ENCODE measurements at regions not wholly inside any gene's neighbourhood (a gene's known extent, or its start where the extent isn't known, plus 50 kb on each side); places are given as distances from the start of the nearest gene placed in this dataset.

- no peak for DNase-seq (ENCODE audit: low read depth)
- H3K4me3 ChIP-seq (ENCODE audit: low read depth, low read length) = no peak overlapping the region
- TF ChIP-seq, protein P1, sequence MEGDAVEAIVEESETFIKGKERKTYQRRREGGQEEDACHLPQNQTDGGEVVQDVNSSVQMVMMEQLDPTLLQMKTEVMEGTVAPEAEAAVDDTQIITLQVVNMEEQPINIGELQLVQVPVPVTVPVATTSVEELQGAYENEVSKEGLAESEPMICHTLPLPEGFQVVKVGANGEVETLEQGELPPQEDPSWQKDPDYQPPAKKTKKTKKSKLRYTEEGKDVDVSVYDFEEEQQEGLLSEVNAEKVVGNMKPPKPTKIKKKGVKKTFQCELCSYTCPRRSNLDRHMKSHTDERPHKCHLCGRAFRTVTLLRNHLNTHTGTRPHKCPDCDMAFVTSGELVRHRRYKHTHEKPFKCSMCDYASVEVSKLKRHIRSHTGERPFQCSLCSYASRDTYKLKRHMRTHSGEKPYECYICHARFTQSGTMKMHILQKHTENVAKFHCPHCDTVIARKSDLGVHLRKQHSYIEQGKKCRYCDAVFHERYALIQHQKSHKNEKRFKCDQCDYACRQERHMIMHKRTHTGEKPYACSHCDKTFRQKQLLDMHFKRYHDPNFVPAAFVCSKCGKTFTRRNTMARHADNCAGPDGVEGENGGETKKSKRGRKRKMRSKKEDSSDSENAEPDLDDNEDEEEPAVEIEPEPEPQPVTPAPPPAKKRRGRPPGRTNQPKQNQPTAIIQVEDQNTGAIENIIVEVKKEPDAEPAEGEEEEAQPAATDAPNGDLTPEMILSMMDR (IDR thresholded peaks at IDR 0.05; ENCODE audit: low read depth, low read length, missing control alignments) = no peak
These were observed 430.2 kb downstream of the FRK start for GRCh38 chr6:115630424-115631024.

DNA sequence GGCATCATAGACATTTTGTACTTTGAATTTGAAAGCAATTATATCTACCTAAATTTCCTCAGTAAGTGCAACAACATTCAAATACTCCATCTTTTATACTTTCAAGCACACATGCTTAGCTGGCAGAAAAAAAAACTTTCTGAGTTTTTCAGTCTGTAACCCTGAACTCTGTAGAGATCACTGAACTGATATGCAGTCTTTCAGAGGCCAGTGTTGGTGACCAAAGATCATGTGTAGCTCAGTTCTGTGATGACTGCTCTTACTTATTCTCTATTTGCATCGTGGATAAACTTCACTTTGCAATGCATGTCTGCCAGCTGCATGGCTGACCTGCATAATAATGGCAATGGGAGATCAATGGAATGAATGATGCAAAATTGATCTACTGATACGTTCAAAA, 431.3 kb downstream of the FRK start:
- TF ChIP-seq, protein P1 (IDR thresholded peaks at IDR 0.05; ENCODE audit: low read depth, low read length, missing control alignments) = no peak
- DNase-seq (ENCODE audit: low read depth) = no peak
- no peak overlapping the region for H3K4me3 ChIP-seq (ENCODE audit: low read depth, low read length)

DNA sequence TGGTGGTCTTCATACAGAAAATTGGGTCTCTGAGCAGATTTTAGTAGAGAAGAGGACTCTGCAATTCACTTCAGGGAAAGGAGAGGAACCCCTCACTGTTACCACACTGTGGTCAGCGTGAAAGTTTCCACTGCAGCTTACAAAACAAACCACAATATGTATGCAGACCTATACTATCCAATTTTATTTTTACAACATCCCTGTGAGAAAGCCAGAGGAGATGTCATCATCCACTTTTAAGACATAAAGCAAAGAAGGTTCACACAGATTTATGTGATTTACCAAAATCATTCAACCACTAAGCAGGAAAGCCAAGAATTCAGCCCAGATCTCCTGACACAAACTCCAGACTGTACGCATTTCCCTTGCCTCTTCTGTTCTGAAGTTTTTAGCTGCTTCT, 442.4 kb downstream of the FRK start:
- TF ChIP-seq, protein P1 (IDR thresholded peaks at IDR 0.05; ENCODE audit: low read depth, low read length, missing control alignments) = no peak
- no peak for DNase-seq (ENCODE audit: low read depth)
- H3K4me3 ChIP-seq (ENCODE audit: low read depth, low read length) = no peak overlapping the region

DNA sequence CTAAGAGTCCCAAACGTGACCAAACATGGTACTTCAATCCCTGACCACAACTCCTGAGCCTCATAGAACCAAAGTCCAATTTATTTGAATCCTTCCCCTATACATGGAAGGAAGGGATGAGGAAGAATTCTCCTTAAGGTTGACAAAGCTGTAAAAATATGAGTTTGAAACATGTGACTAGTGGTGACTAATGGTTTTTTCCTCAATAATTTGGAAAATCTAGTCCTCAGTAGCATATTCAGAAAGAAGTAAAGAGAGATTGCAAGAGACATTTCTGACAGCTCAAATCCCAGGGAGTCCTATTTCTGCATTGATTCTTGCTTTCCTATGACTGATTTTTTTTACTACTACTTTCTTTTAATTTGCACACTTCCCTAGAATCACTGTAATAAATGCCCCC, 443.7 kb downstream of the FRK start:
- no peak overlapping the region for H3K4me3 ChIP-seq (ENCODE audit: low read depth, low read length)
- DNase-seq (ENCODE audit: low read depth) = no peak
- TF ChIP-seq, protein P1 (IDR thresholded peaks at IDR 0.05; ENCODE audit: low read depth, low read length, missing control alignments) = no peak

- DNase-seq (ENCODE audit: low read depth) = no peak
- no peak overlapping the region for H3K4me3 ChIP-seq (ENCODE audit: low read depth, low read length)
- TF ChIP-seq, protein P1 (IDR thresholded peaks at IDR 0.05; ENCODE audit: low read depth, low read length, missing control alignments) = no peak
These were observed 447.2 kb downstream of the FRK start for GRCh38 chr6:115613488-115613887.

DNA sequence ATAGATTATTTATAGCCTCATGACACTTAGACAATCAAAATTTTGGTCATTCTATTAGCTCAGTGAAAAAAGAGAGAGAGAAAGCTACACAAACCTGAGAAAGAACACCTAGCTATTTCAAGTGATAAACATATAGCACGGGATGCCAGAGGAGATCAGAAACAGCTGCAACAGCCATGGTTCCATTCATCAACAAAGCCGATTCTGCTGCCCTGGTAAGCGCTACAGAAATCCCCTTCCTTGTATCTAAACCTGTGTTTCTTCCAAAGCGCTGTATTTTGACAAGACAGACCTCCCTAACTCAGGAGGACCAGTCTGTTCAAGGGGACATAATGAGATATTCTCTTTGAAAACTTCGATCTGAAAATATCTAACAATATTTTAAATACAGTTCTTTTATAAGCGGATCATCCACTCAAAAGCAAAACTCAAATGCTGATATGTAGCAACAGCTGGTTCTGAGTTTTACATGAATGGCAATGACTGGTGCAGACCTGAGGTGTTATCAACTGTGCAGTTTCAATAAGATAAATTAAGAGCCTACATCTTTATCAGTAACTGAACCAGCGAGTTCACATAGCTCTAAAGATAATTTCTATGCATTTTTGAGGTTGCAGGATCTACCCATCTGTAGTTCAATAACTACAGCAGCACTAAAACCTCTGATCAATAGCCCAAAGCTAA, 447.8 kb downstream of the FRK start:
- DNase-seq (ENCODE audit: low read depth) = no peak
- TF ChIP-seq, protein P1 (IDR thresholded peaks at IDR 0.05; ENCODE audit: low read depth, low read length, missing control alignments) = no peak
- no peak overlapping the region for H3K4me3 ChIP-seq (ENCODE audit: low read depth, low read length)

DNA sequence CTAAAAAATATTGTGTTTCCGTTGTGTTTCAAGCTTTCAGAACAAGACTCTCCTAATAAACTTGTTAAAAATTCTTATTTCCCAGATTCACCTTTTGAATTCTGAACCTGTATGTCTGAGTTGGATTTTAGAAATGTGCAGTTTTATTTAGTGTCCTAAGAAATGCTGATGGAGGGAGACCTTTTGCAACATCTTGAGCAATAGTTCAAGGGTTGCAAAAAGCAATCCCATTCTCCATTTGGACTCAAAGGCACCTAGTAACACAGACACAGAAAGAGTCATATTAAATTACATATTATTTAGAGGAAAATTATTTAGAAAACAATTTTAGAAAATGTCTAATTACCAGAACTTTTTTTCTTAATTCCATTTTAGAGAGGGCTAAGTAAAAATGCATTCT, 448.5 kb downstream of the FRK start:
- TF ChIP-seq, protein P1 (IDR thresholded peaks at IDR 0.05; ENCODE audit: low read depth, low read length, missing control alignments) = no peak
- no peak overlapping the region for H3K4me3 ChIP-seq (ENCODE audit: low read depth, low read length)
- no peak for DNase-seq (ENCODE audit: low read depth)
